GM18951 (cell line): ENCODE measurements at regions not wholly inside any gene's neighbourhood (a gene's known extent, or its start where the extent isn't known, plus 50 kb on each side); places are given as distances from the start of the nearest gene placed in this dataset.

Experiments used
- POLR2A ChIP-seq: IDR thresholded peaks from 4 replicates; pipeline ENCODE4 v1.6.1; 2011; ENCODE audit warnings: mild to moderate bottlenecking; ENCODE audit not compliant: insufficient read length, insufficient read depth; ENCODE audit errors: extremely low read depth
- in situ Hi-C: fragments of 300-500 bp; cut with MboI; formaldehyde crosslinking; loops from one replicate; pipeline ENCODE4 v1.12.0; 2022; ENCODE audit warnings: low sequenced_read_pairs, mixed read lengths, inconsistent platforms; ENCODE audit not compliant: unreplicated experiment

GRCh38 chr13:40319699-40320579 lies 346.5 kb downstream of the FOXO1 start:
- in situ Hi-C loops = no loop called here

DNA sequence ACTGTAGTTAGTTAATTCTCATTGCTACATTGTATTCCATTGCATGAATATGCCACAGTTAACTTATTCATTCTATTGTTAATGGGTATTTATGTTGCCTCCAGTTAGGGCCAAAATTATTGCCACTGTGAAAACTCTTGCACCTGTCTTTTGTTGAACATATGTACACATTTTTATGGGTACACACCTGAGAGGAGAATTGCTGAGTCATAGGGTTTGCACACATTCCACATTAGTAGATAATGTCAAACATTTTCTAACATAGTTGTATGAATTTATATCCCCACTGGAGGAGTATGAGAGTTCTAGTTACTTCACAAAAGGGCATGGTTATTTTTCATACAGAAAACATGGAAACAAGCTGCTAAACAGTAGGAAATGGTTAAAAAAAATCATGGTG lies 338.4 kb downstream of the FOXO1 start:
- in situ Hi-C loops = no loop called here
- no peak for TF ChIP-seq POLR2A

More at GRCh38 chr13:40319699-40320579, 346.5 kb downstream of the FOXO1 start:
- TF ChIP-seq POLR2A = no peak

DNA sequence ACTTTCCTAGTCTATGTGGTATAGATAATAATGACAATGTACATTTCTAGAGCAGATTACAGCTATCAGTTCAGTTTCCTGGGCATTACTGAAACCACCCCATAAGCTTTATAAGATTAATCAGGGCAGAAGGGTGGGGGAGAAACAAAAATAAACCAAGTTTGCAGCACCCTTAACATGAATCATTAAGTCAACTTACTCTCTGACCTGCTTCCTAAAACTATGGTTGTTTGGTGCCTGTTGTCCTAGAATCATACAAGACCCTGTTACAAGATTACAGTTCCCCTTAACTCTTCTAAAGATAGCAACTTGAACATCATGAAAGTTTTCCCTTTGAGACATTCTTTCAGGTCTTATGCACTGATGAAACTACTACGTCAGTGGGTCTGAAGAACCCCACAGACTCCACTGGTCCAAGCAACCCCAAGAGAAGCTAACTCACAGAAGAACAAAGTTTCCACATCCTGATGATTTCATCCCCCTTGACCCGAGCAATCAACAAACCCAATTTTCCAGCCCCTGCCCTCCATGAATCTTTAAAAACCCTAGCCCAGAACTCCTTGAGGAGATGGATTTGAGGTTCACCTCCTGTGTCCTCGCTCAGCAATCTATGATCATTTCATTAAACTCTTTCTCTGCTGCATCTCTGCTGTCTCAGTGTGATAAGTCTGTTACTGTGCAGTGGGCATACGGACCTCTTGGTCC lies 336.5 kb downstream of the FOXO1 start:
- TF ChIP-seq POLR2A = no peak
- in situ Hi-C loops = no loop called here

DNA sequence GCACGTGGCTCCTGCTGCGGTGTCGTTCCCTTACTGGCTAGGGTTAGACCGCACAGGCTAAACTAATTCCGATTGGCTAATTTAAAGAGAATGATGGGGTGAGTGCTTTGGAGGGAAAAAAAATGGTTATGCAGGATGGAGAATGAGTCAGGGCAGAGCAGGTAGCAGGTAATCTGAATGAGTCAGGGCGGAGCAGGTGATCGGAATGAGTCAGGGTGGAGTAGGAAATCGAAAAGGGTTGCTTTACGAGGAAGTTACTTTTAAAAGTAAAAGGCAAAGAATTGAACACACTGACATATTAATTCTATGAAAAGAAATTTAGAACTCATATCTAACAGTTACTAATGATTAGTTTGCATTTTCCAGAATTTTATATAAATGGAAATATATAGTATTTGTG lies 335.5 kb downstream of the FOXO1 start:
- no peak for TF ChIP-seq POLR2A
- in situ Hi-C loops = no loop called here

- in situ Hi-C loops = no loop called here
- TF ChIP-seq POLR2A = no peak
Measured at GRCh38 chr13:40331802-40332201, 334.6 kb downstream of the FOXO1 start.

DNA sequence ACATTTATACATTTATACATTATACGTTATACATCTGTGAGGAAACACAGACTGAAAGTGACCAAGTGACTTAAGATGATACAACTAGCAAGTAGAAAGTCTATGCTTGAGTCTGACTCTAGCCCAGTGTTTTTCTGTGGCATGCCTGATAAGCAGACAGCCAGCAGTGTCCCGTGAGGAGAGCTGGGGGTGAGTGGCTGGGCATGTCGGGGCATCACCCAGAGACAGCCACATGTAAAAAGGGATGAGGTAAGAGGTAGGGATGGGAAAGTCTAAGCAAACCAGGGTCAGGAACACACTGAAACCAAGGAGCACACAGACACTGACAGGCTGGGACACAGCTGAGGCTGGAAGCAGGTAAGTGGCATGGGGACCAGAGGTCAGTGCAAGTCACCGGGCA lies 333.2 kb downstream of the FOXO1 start:
- in situ Hi-C loops = no loop called here
- no peak for TF ChIP-seq POLR2A

GRCh38 chr13:40334031-40334430 lies 332.4 kb downstream of the FOXO1 start:
- no peak for TF ChIP-seq POLR2A

GRCh38 chr13:40334616-40335015 lies 331.8 kb downstream of the FOXO1 start:
- no peak for TF ChIP-seq POLR2A
- in situ Hi-C loops = no loop called here

More at GRCh38 chr13:40334031-40334430, 332.4 kb downstream of the FOXO1 start:
- in situ Hi-C loops = no loop called here

GRCh38 chr13:40336228-40337221 lies 329.9 kb downstream of the FOXO1 start:
- no peak for TF ChIP-seq POLR2A
- in situ Hi-C loops = no loop called here

DNA sequence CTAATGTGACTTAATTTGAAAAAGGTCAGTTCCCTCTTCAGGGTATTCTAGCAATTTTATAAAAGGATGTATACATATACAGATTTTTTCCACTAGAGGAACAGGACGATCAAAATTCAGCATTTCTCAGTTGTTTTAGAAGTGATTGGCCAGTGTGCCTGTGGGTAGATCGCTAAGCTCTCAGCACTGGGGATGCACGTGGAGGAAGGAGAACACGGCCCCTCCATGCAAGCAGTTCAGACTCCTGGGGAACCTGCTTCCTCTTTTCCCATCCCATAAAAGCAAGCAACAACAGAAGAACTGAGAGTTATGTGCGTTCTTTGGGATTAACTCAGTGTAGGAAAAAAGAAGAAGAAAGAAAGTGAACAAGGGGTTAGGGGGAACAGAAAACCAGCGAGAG lies 328.8 kb downstream of the FOXO1 start:
- TF ChIP-seq POLR2A = no peak
- in situ Hi-C loops = no loop called here

DNA sequence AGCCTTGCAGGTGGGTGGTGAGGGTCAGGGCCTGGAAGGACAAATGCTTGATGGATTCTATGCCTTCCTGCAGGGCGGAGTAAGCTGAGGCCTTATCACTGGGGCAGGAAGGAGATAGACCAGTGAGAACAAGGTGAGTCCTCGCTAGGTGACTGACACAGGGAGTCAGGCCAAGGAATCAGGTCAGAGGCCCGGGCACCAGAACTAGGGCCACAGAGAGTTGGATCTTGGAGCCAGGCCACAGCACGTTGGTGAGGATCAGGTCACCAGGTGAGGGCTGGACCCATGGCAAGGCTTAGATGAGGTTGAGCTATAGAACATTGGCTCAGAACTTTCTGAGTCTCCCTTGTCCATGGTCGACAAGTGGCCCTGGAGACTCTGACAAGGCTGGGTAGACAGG lies 328.2 kb downstream of the FOXO1 start:
- TF ChIP-seq POLR2A = no peak
- in situ Hi-C loops = no loop called here

DNA sequence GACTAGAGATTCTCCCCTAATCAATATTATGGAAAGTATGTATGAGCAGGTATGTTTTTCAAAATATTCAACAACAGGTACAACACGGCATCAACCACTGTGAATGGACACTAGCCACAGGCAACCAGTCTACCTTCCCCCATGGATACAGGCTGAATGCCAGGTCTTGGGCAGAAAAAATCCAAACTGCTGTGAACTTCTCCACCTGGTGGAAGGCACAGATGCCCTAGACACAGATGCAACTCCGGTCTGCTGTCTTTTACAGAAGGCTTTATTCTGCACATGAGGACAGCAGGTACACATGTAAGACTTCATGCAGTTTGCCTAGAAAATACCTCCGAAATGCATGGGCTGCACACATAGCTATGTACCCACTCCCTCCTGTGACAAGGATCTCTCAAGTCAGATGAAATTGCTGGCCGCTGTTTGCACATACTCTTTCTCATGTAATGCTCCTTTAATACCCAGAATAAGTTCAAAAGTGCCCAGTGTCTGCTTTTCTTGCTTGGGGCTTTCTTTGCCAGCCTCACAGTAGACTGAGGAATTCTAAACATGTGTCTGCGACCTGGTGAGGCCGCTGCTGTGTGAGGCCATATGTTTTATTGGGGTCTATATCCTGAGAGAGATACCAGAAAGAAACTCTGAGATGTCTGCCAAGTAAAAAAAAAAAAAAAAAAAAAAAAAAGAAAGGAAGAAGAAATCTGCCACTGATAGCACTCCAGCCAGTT lies 325.9 kb downstream of the FOXO1 start:
- in situ Hi-C loops = no loop called here
- no peak for TF ChIP-seq POLR2A

- in situ Hi-C loops = no loop called here
- no peak for TF ChIP-seq POLR2A
Measured at GRCh38 chr13:40341096-40341471, 325.4 kb downstream of the FOXO1 start.

- in situ Hi-C loops = no loop called here
- no peak for TF ChIP-seq POLR2A
Measured at GRCh38 chr13:40341501-40341900, 324.9 kb downstream of the FOXO1 start.
